IMR-90 (cell line): ENCODE measurements at regions not wholly inside any gene's neighbourhood (a gene's known extent, or its start where the extent isn't known, plus 50 kb on each side); places are given as distances from the start of the nearest gene placed in this dataset.
"Not testable (repeated sequence)": the region's sequence is repeated elsewhere in the genome, so short reads cannot be mapped to it uniquely, and the experiment has no call there.

ENCODE experiments used
- CEBPB ChIP-seq: IDR thresholded peaks from 2 replicates; pipeline ENCODE4 v1.6.1; 2012; ENCODE audit warnings: low read depth, low read length, improper control_type of control experiment
- CHD1 ChIP-seq: IDR thresholded peaks from 2 replicates; pipeline ENCODE4 v1.6.1; 2012; ENCODE audit warnings: low read depth, low read length, improper control_type of control experiment
- FOS ChIP-seq: fragments of 150-350 bp; IDR thresholded peaks from 2 replicates; pipeline ENCODE4 v1.6.1; 2016; ENCODE audit warnings: low read depth, low read length
- MAFK ChIP-seq: IDR thresholded peaks from 2 replicates; pipeline ENCODE4 v1.6.1; 2012; ENCODE audit warnings: low read depth, low read length, improper control_type of control experiment
- POLR2A ChIP-seq: IDR thresholded peaks from 2 replicates; pipeline ENCODE4 v1.6.1; 2012; ENCODE audit warnings: mild to moderate bottlenecking, low read depth, low read length
- TF ChIP-seq, protein P1 (sequence below): conservative IDR thresholded peaks from 2 replicates; pipeline ENCODE4 v1.5.1; 2012; ENCODE audit warnings: mild to moderate bottlenecking, low read depth, low read length, improper control_type of control experiment
- TF ChIP-seq, protein P2 (sequence below): fragments of 150-350 bp; IDR thresholded peaks from 2 replicates; pipeline ENCODE4 v1.6.1; 2016; ENCODE audit warnings: low read depth, mild to moderate bottlenecking, low read length, moderate library complexity, borderline replicate concordance

DNA sequence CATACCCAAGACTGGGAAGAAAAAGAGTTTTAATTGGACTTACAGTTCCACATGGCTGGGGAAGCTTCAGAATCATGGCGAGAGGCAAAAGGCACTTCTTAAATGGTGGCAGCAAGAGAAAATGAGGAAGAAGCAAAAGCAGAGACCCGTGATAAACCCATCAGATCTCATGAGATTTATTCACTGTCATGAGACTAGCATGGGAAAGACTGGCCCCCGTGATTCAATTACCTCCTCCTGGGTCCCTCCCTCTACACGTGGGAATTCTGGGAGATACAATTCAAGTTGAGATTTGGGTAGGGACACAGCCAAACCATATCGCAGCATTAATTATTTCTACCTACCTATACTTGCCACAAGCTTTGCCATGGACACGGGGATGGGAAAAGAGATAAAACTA, 483.5 kb upstream of the KLF6 start:
- TF ChIP-seq POLR2A, MAFK, CEBPB, FOS, CHD1: not testable (repeated sequence)
- TF ChIP-seq, protein P1, sequence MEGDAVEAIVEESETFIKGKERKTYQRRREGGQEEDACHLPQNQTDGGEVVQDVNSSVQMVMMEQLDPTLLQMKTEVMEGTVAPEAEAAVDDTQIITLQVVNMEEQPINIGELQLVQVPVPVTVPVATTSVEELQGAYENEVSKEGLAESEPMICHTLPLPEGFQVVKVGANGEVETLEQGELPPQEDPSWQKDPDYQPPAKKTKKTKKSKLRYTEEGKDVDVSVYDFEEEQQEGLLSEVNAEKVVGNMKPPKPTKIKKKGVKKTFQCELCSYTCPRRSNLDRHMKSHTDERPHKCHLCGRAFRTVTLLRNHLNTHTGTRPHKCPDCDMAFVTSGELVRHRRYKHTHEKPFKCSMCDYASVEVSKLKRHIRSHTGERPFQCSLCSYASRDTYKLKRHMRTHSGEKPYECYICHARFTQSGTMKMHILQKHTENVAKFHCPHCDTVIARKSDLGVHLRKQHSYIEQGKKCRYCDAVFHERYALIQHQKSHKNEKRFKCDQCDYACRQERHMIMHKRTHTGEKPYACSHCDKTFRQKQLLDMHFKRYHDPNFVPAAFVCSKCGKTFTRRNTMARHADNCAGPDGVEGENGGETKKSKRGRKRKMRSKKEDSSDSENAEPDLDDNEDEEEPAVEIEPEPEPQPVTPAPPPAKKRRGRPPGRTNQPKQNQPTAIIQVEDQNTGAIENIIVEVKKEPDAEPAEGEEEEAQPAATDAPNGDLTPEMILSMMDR: not testable (repeated sequence)
- TF ChIP-seq, protein P2, sequence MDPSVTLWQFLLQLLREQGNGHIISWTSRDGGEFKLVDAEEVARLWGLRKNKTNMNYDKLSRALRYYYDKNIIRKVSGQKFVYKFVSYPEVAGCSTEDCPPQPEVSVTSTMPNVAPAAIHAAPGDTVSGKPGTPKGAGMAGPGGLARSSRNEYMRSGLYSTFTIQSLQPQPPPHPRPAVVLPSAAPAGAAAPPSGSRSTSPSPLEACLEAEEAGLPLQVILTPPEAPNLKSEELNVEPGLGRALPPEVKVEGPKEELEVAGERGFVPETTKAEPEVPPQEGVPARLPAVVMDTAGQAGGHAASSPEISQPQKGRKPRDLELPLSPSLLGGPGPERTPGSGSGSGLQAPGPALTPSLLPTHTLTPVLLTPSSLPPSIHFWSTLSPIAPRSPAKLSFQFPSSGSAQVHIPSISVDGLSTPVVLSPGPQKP: not testable (repeated sequence)
